Astrocyte of the cerebellum (primary cell): ENCODE measurements at regions not wholly inside any gene's neighbourhood (a gene's known extent, or its start where the extent isn't known, plus 50 kb on each side); places are given as distances from the start of the nearest gene placed in this dataset.

Experiments used
- DNase-seq: peaks from one replicate; pipeline ENCODE4 v3.0.0-alpha.2; 2011; ENCODE audit warnings: low read depth
- H3K4me3 ChIP-seq: 2 replicates; pipeline ENCODE4 v1.5.1; 2011; ENCODE audit warnings: mild to moderate bottlenecking, low read depth, low read length, moderate library complexity
- CTCF ChIP-seq: IDR thresholded peaks from 2 replicates; pipeline ENCODE4 v1.5.1; 2012; ENCODE audit warnings: low read length, low read depth, moderate library complexity, mild to moderate bottlenecking; ENCODE audit errors: missing control alignments
- in situ Hi-C: cut with HindIII; loops from 2 replicates; pipeline ENCODE4 v1.10.0; 2017; ENCODE audit warnings: low sequenced_read_pairs

GRCh38 chr4:112889199-112889598 lies 160.3 kb upstream of the ANK2 start:
- TF ChIP-seq CTCF, result no peak
- no peak overlapping the region for H3K4me3 ChIP-seq
- in situ Hi-C loops, result no loop called here

GRCh38 chr4:112889619-112890527 lies 159.6 kb upstream of the ANK2 start:
- no peak for TF ChIP-seq CTCF
- in situ Hi-C loops, result no loop called here
- no peak for DNase-seq
- no peak overlapping the region for H3K4me3 ChIP-seq

More at GRCh38 chr4:112889199-112889598, 160.3 kb upstream of the ANK2 start:
- DNase-seq, result no peak

DNA sequence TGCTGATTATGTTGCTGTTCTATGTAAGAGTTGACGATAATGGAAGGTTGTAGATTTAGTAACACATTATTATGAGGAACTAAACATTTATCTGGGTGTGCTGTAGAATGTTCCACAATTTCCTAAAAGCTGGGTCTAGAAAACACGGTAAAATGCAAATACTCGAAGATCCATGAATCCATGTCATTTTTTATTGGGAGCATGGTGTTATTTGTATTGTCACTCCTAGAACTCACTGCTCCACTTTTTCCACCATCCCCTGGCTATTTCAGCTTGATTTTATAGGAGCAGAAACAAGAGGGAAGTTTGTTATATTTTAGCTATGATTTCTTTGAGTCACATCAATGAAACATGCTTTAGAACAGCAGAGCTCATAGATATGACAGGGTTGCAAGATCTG lies 155.0 kb upstream of the ANK2 start:
- no peak for DNase-seq
- in situ Hi-C loops, result no loop called here
- TF ChIP-seq CTCF, result no peak
- H3K4me3 ChIP-seq, result no peak overlapping the region

DNA sequence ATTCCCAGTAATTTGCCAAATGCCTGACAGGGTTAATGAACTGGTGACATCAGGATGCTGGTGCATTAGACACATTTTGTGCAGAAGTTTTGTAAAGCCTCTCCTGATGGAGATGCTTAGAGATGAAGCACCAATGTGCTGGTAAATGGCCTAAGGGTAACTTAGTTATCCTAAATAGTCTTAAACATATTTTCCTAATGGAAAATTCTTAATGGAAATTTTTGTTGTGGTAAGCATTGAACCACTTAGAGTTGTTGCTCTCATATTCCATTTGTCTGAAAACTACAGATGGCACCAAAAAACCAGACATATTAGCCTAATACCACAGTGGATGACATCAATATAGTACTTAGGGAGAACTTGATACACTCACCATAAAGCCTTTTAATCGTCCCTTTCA lies 154.5 kb upstream of the ANK2 start:
- DNase-seq, result no peak
- in situ Hi-C loops, result no loop called here
- TF ChIP-seq CTCF, result no peak
- H3K4me3 ChIP-seq, result no peak overlapping the region

DNA sequence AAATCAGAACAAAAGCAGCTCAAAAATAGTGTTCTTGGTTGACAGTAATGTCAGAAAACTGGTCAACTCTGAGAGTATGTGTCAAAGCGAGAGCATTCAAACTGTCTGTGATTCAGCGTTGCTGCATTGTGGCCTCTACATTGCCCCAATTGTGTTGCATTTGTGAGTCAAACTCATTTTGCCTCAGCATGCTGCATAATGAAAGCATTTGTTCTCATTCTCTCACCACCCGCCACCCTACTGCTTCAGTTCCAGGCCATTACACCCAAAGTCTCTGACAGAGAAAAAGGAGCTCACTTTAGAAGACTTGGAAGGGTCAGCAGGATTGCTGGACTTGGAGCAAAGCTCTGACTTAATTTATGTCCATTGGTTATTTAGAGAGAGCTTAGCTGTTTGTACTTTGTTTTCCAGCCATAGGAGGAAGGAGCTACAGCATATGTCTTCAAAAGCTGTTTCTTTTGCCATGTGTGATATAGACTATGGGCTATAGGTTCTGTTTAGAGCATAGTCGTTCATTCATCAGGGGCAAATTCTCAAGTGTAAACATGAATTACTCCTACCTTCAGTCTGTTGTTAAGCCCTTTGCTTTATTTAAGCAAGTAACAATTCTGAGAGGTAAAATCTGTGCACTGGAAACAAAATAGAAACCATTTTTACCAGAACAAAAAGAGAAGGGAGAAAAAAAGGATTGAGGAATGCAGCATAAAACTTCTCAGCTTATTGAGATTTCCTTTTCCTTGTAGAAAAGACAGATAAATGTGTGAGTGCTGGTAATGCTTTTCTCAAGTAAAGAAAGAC lies 153.4 kb upstream of the ANK2 start:
- in situ Hi-C loops, result no loop called here
- DNase-seq, result no peak
- TF ChIP-seq CTCF, result no peak
- no peak overlapping the region for H3K4me3 ChIP-seq

GRCh38 chr4:112896609-112897190 lies 152.8 kb upstream of the ANK2 start:
- DNase-seq, result no peak
- in situ Hi-C loops, result no loop called here
- no peak overlapping the region for H3K4me3 ChIP-seq
- no peak for TF ChIP-seq CTCF
